ENCODE measurements at regions not wholly inside any gene's neighbourhood (a gene's known extent, or its start where the extent isn't known, plus 50 kb on each side); places are given as distances from the start of the nearest gene placed in this dataset.
"Not testable (repeated sequence)": the region's sequence is repeated elsewhere in the genome, so short reads cannot be mapped to it uniquely, and the experiment has no call there.

- no peak for DNase-seq (ENCODE audit: low spot score)
These were observed 71.0 kb downstream of the COQ2 start for GRCh38 chr4:83213640-83214039.

- no peak for DNase-seq (ENCODE audit: low spot score)
These were observed 72.4 kb downstream of the COQ2 start for GRCh38 chr4:83212041-83212851.

GRCh38 chr4:83209419-83209818, 75.2 kb downstream of the COQ2 start:
- no peak for DNase-seq (ENCODE audit: low spot score)

- DNase-seq (ENCODE audit: low spot score): peak; percentile 31
These were observed 75.9 kb downstream of the COQ2 start for GRCh38 chr4:83208371-83209365.

- DNase-seq (ENCODE audit: low spot score): peak; percentile 59
These were observed 77.0 kb downstream of the COQ2 start for GRCh38 chr4:83207497-83208101.

- DNase-seq (ENCODE audit: low spot score): no peak
These were observed 78.8 kb downstream of the COQ2 start for GRCh38 chr4:83205760-83206159.

GRCh38 chr4:83204731-83205130, 79.9 kb downstream of the COQ2 start:
- DNase-seq (ENCODE audit: low spot score): no peak

- no peak for DNase-seq (ENCODE audit: low spot score)
These were observed 82.8 kb downstream of the COQ2 start for GRCh38 chr4:83201761-83202160.

GRCh38 chr4:83197555-83198235, 83.2 kb upstream of the PLAC8 start:
- DNase-seq (ENCODE audit: low spot score): no peak

GRCh38 chr4:83196921-83197320, 82.4 kb upstream of the PLAC8 start:
- DNase-seq (ENCODE audit: low spot score): no peak

GRCh38 chr4:83195269-83195668, 80.7 kb upstream of the PLAC8 start:
- no peak for DNase-seq (ENCODE audit: low spot score)

GRCh38 chr4:83194588-83194987, 80.1 kb upstream of the PLAC8 start:
- not testable (repeated sequence) for DNase-seq (ENCODE audit: low spot score)

- DNase-seq (ENCODE audit: low spot score): no peak
These were observed 78.1 kb upstream of the PLAC8 start for GRCh38 chr4:83192634-83193033.

- DNase-seq (ENCODE audit: low spot score): no peak
These were observed 76.5 kb upstream of the PLAC8 start for GRCh38 chr4:83191026-83191425.

- DNase-seq (ENCODE audit: low spot score): no peak
These were observed 75.2 kb upstream of the PLAC8 start for GRCh38 chr4:83189631-83190136.

GRCh38 chr4:83180431-83180968, 66.0 kb upstream of the PLAC8 start:
- DNase-seq (ENCODE audit: low spot score): no peak

- no peak for DNase-seq (ENCODE audit: low spot score)
These were observed 64.7 kb upstream of the PLAC8 start for GRCh38 chr4:83179205-83179604.

- DNase-seq (ENCODE audit: low spot score): no peak
These were observed 63.5 kb upstream of the PLAC8 start for GRCh38 chr4:83178029-83178428.

GRCh38 chr4:83177182-83177581, 62.7 kb upstream of the PLAC8 start:
- no peak for DNase-seq (ENCODE audit: low spot score)

GRCh38 chr4:83174844-83175414, 60.4 kb upstream of the PLAC8 start:
- DNase-seq (ENCODE audit: low spot score): no peak

- no peak for DNase-seq (ENCODE audit: low spot score)
These were observed 57.8 kb upstream of the PLAC8 start for GRCh38 chr4:83172371-83172770.

Data from AG08396 (cell line).